ENCODE measurements at regions not wholly inside any gene's neighbourhood (a gene's known extent, or its start where the extent isn't known, plus 50 kb on each side); places are given as distances from the start of the nearest gene placed in this dataset.

- TF ChIP-seq, protein P1, sequence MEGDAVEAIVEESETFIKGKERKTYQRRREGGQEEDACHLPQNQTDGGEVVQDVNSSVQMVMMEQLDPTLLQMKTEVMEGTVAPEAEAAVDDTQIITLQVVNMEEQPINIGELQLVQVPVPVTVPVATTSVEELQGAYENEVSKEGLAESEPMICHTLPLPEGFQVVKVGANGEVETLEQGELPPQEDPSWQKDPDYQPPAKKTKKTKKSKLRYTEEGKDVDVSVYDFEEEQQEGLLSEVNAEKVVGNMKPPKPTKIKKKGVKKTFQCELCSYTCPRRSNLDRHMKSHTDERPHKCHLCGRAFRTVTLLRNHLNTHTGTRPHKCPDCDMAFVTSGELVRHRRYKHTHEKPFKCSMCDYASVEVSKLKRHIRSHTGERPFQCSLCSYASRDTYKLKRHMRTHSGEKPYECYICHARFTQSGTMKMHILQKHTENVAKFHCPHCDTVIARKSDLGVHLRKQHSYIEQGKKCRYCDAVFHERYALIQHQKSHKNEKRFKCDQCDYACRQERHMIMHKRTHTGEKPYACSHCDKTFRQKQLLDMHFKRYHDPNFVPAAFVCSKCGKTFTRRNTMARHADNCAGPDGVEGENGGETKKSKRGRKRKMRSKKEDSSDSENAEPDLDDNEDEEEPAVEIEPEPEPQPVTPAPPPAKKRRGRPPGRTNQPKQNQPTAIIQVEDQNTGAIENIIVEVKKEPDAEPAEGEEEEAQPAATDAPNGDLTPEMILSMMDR (IDR thresholded peaks at IDR 0.05), result no peak
- TF ChIP-seq EP300 (IDR thresholded peaks at IDR 0.05), result no peak
These were observed 243.6 kb upstream of the PRSS58 start for GRCh38 chr7:142501434-142501833.

All from tibial nerve (tissue), 4 donors.